ENCODE measurements at regions not wholly inside any gene's neighbourhood (a gene's known extent, or its start where the extent isn't known, plus 50 kb on each side); places are given as distances from the start of the nearest gene placed in this dataset.
"Not testable (repeated sequence)": the region's sequence is repeated elsewhere in the genome, so short reads cannot be mapped to it uniquely, and the experiment has no call there.

DNA sequence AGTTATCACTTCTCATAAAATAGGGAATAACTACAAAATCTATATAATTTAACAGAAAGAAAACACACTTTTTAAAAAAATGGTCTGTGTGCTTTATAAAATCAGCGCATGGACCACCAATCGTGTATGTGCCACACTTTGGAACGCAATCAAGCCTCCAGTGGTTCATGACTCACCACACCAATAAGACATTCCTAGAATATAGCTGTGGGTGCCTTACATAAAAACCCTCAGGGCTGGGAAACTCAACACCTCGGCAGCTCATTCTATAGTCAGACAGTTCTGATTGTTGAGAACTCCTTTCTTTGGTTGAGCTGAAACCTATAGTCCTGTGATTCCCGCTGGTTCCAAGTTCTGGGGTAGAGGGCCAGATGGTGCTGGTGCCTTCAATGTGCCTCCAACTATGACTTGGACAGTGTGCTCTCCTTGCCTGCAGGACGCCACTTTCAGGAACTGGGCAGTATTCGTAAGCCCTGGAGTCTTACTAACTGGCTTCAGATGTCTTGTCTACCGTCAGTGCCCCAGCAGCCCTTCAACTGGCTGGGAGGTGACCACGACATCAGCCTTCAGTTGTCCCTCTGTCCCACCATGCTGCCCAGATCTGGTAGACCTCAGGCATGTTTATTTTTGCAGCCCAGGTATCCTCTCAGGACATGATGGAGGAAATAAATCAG lies 135.7 kb upstream of the GDF10 start:
- Histone ChIP-seq H3K36me3 (ENCODE audit: insufficient read depth, low read length) (no peaks in the 10 kb centered on the region), H3K4me1 (ENCODE audit: insufficient read depth, low read length) (peaks cover 30% of the 10 kb centered on the region), H3K9me3 (ENCODE audit: low read length) (no peaks in the 10 kb centered on the region), H3K27ac (ENCODE audit: low read depth, low read length) (no peak overlapping the region), H3K27me3 (ENCODE audit: control insufficient read depth in 1 of 2, insufficient read depth in 2 of 2, low read length in 2 of 2) (no peaks in the 10 kb centered on the region), H3K4me3 (ENCODE audit: low read depth in 1 of 2, low read length in 2 of 2) (no peak overlapping the region), H3K9ac (ENCODE audit: low read length) (no peak overlapping the region)

DNA sequence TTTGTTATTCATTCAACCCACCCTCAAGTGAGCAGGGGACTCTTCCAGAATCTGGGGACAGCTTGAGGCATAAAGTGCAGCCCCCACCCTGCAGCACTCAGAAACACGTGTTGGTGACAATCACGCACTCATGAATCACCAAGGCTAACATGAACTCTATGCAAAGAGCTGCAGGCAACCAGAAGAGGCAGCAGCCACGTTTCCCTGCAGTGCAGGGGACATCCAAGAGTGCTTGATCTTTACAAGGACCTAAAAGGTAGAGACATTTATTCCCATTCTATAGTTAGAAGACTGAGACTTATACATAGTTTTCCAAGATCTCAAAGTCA lies 135.2 kb upstream of the GDF10 start:
- no peak overlapping the region for H3K27ac ChIP-seq (ENCODE audit: low read depth, low read length)
- H3K4me3 ChIP-seq (ENCODE audit: low read depth in 1 of 2, low read length in 2 of 2) = no peak overlapping the region
- no peaks in the 10 kb centered on the region for H3K9me3 ChIP-seq (ENCODE audit: low read length)
- no peaks in the 10 kb centered on the region for H3K27me3 ChIP-seq (ENCODE audit: control insufficient read depth in 1 of 2, insufficient read depth in 2 of 2, low read length in 2 of 2)
- no peak overlapping the region for H3K9ac ChIP-seq (ENCODE audit: low read length)
- H3K36me3 ChIP-seq (ENCODE audit: insufficient read depth, low read length) = no peaks in the 10 kb centered on the region
- peaks cover 30% of the 10 kb centered on the region for H3K4me1 ChIP-seq (ENCODE audit: insufficient read depth, low read length)

DNA sequence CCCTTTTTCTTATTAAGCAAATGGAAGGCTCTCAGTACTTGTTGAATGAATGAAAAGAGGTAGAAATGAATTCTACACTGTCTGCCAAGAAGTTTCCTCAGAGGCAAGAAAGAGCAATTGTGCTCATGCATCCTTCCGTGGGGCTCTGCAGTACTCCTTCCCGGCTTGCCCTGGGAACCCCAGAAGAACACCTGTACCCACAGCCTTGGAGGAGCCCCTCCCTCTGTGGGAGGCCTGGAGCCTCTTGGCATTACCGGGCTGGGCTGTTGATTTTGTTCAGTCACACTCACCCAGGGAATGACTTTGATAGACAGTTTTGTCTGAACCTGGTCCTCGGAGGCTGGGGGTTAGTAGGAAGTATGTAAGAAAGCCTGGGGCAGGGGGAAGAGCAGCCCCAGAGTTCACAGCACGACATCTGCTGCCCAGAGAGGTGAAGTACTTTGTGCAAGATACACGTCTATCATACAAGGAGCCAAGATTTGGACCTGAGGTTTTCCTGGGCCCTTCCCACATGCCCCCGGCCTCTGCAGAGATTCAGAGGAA lies 134.8 kb upstream of the GDF10 start:
- Histone ChIP-seq H3K27me3 (ENCODE audit: control insufficient read depth in 1 of 2, insufficient read depth in 2 of 2, low read length in 2 of 2) (no peaks in the 10 kb centered on the region), H3K9me3 (ENCODE audit: low read length) (no peaks in the 10 kb centered on the region), H3K4me1 (ENCODE audit: insufficient read depth, low read length) (peaks cover 28% of the 10 kb centered on the region), H3K9ac (ENCODE audit: low read length) (no peak overlapping the region), H3K27ac (ENCODE audit: low read depth, low read length) (no peak overlapping the region), H3K36me3 (ENCODE audit: insufficient read depth, low read length) (no peaks in the 10 kb centered on the region), H3K4me3 (ENCODE audit: low read depth in 1 of 2, low read length in 2 of 2) (peak overlapping the region in 1 of 2 donors; percentile 44)

DNA sequence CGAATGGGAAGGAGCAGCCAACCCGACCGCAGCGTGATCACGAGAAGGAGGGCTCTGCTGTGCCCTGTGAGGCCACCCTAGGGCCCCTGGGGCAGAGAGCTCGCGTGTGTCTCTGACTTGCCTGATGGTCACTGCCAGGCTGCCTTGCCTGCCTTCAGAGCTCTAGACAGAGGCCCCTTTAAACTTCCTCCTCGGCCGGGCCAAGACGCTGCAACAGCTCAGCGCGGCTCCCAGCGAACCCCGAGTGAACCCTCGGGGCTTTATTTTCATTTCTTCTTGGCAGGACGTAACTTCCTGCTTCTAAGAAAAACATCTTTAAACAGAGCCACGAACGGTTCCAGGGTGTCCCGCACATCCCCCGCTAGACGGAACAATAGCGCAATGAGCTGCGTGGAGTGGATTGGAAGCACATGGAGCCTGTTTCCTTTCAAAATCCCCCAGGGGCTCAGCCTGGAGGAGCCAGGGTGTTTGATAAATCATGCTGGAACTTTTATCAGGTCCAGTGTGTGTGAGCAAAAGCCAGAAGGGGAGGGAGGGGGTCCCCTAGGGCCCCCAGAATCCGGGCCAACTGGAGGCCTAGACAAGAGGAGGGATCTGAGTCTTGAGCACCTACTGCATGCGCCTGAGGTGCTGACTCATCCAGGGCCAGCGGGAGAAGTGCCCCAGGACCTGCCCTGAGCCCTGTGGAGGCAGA lies 134.1 kb upstream of the GDF10 start:
- peak overlapping the region in 1 of 2 donors; percentile 44 for H3K4me3 ChIP-seq (ENCODE audit: low read depth in 1 of 2, low read length in 2 of 2)
- peaks cover 21% of the 10 kb centered on the region for H3K4me1 ChIP-seq (ENCODE audit: insufficient read depth, low read length)
- no peaks in the 10 kb centered on the region for H3K36me3 ChIP-seq (ENCODE audit: insufficient read depth, low read length)
- no peaks in the 10 kb centered on the region for H3K27me3 ChIP-seq (ENCODE audit: control insufficient read depth in 1 of 2, insufficient read depth in 2 of 2, low read length in 2 of 2)
- peak overlapping the region; percentile 42 for H3K27ac ChIP-seq (ENCODE audit: low read depth, low read length)
- no peak overlapping the region for H3K9ac ChIP-seq (ENCODE audit: low read length)
- no peaks in the 10 kb centered on the region for H3K9me3 ChIP-seq (ENCODE audit: low read length)

DNA sequence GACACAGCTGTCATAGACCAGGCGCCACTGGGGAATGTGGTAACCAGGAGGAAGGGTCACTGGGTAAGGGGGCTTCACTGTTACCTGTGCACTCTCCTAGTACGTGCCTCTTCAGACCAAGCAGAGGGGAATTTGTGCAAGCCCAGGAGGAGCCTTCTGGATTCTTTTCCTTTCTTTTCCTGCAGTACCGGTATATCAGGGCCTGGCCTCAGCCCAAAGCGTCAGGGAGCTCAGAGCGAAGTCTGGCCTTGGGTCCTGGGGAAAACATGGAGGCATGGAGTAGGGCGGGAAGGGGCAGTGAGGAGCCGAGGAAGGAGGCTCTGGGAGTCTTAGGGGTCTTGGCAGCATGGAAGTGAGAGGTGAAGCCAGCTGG lies 133.6 kb upstream of the GDF10 start:
- Histone ChIP-seq H3K4me3 (ENCODE audit: low read depth in 1 of 2, low read length in 2 of 2) (peak overlapping the region in 1 of 2 donors; percentile 44), H3K4me1 (ENCODE audit: insufficient read depth, low read length) (peaks cover 21% of the 10 kb centered on the region), H3K27ac (ENCODE audit: low read depth, low read length) (peak overlapping the region; percentile 42), H3K36me3 (ENCODE audit: insufficient read depth, low read length) (no peaks in the 10 kb centered on the region), H3K9ac (ENCODE audit: low read length) (no peak overlapping the region), H3K9me3 (ENCODE audit: low read length) (no peaks in the 10 kb centered on the region), H3K27me3 (ENCODE audit: control insufficient read depth in 1 of 2, insufficient read depth in 2 of 2, low read length in 2 of 2) (no peaks in the 10 kb centered on the region)

DNA sequence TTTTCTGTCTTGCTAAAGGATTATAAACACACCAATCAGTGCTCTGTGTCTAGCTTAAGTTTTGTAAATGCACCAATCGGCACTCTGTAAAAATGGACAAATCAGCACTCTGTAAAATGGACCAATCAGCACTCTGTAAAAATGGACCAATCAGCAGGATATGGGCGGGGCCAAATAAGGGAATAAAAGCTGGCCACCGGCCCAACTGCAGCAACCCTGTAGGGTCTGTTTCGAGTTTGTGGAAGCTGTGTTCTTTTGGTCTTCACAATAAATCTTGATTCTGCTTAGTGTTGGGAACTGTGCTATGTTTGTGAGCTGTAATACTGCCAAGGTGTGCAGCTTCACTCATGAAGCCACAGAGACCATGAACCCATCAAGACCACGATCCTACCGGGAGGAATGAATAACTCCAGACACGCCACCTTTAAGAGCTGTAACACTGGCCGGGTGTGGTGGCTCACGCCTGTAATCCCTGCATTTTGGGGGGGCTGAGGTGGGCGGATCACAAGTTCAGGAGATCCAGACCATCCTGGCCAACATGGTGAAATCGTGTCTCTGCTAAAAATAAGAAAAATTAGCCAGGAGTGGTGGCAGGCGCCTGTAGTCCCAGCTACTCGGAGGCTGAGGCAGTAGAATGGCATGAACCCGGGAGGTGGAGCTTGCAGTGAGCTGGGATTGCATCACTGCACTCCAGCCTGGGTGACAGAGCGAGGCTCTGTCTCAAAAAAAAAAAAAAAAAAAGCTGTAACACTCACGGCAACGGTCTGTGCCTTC lies 133.0 kb upstream of the GDF10 start:
- peaks cover 21% of the 10 kb centered on the region for H3K4me1 ChIP-seq (ENCODE audit: insufficient read depth, low read length)
- not testable (repeated sequence) for H3K4me3 ChIP-seq (ENCODE audit: low read depth in 1 of 2, low read length in 2 of 2); H3K27me3 ChIP-seq (ENCODE audit: control insufficient read depth in 1 of 2, insufficient read depth in 2 of 2, low read length in 2 of 2); H3K9me3 ChIP-seq (ENCODE audit: low read length); H3K9ac ChIP-seq (ENCODE audit: low read length); H3K27ac ChIP-seq (ENCODE audit: low read depth, low read length); H3K36me3 ChIP-seq (ENCODE audit: insufficient read depth, low read length)

DNA sequence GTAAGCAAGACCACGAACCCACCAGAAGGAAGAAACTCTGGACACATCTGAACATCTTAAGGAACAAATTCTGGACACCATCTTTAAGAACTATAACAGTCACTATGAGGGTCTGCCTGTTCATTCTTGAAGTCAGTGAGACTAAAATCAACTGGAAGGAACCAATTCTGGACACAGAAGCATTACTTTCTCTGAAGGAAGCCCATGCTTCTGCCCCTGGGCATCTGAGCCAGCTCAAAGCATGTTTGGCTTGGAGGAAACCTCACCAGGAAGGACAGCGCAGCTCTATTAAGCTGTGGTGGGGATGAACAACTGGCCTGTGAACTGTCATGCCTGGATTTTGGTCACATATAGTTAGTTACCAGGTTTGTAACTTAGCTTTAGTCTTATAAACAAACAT lies 132.4 kb upstream of the GDF10 start:
- Histone ChIP-seq H3K9me3 (ENCODE audit: low read length) (no peaks in the 10 kb centered on the region), H3K4me3 (ENCODE audit: low read depth in 1 of 2, low read length in 2 of 2) (no peak overlapping the region), H3K9ac (ENCODE audit: low read length) (no peak overlapping the region), H3K4me1 (ENCODE audit: insufficient read depth, low read length) (peaks cover 21% of the 10 kb centered on the region), H3K36me3 (ENCODE audit: insufficient read depth, low read length) (no peaks in the 10 kb centered on the region), H3K27ac (ENCODE audit: low read depth, low read length) (no peak overlapping the region), H3K27me3 (ENCODE audit: control insufficient read depth in 1 of 2, insufficient read depth in 2 of 2, low read length in 2 of 2) (no peaks in the 10 kb centered on the region)

DNA sequence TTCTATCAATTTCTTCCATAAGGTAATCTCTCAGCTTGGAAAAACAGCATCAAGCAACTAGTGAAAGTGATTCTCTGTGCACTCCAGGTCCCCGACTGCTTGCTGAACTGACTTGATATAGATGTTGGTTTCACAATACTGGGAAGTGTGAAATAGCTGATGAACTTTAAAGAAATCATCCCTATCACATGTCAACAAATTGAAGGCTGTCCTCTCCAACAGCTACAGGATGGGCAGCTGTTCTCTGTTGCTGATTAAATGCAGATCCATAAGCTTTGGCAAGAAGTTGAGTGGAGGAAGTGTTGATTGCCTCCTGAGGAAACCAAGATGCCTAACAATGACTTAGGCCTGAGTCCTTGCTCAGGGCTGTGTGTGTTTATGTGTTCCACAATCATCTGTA lies 130.4 kb upstream of the GDF10 start:
- Histone ChIP-seq H3K4me3 (ENCODE audit: low read depth in 1 of 2, low read length in 2 of 2) (no peak overlapping the region), H3K27ac (ENCODE audit: low read depth, low read length) (no peak overlapping the region), H3K4me1 (ENCODE audit: insufficient read depth, low read length) (peaks cover 21% of the 10 kb centered on the region), H3K27me3 (ENCODE audit: control insufficient read depth in 1 of 2, insufficient read depth in 2 of 2, low read length in 2 of 2) (no peaks in the 10 kb centered on the region), H3K36me3 (ENCODE audit: insufficient read depth, low read length) (no peaks in the 10 kb centered on the region), H3K9ac (ENCODE audit: low read length) (no peak overlapping the region), H3K9me3 (ENCODE audit: low read length) (no peaks in the 10 kb centered on the region)

DNA sequence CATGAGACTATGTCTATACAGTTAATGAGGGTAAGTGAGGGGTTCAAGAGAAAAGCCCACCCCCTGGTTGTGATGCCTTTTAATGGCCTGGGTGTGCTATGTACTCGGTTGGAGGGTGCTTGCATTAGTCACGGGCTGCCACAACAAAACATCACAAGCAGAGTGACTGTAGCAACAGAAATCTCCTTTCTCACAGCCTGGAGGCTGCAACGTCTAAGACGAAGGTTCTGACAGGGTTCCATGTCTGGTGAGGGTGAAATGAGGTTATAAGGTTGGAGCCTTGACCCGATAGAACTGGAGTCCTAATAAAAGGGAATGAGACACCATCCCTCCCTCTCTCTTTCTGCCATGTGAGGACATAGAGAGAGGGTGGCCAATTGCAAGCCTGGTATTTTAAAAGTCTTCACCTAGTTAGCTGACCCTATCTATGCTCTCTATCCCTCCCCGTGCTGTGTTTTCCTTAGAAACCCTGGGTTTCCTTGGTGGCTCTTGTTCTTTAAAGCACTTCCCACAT lies 126.0 kb upstream of the GDF10 start:
- no peaks in the 10 kb centered on the region for H3K9me3 ChIP-seq (ENCODE audit: low read length)
- no peaks in the 10 kb centered on the region for H3K4me1 ChIP-seq (ENCODE audit: insufficient read depth, low read length)
- H3K27me3 ChIP-seq (ENCODE audit: control insufficient read depth in 1 of 2, insufficient read depth in 2 of 2, low read length in 2 of 2) = no peaks in the 10 kb centered on the region
- no peaks in the 10 kb centered on the region for H3K36me3 ChIP-seq (ENCODE audit: insufficient read depth, low read length)
- H3K27ac ChIP-seq (ENCODE audit: low read depth, low read length) = no peak overlapping the region
- no peak overlapping the region for H3K9ac ChIP-seq (ENCODE audit: low read length)
- H3K4me3 ChIP-seq (ENCODE audit: low read depth in 1 of 2, low read length in 2 of 2) = no peak overlapping the region

DNA sequence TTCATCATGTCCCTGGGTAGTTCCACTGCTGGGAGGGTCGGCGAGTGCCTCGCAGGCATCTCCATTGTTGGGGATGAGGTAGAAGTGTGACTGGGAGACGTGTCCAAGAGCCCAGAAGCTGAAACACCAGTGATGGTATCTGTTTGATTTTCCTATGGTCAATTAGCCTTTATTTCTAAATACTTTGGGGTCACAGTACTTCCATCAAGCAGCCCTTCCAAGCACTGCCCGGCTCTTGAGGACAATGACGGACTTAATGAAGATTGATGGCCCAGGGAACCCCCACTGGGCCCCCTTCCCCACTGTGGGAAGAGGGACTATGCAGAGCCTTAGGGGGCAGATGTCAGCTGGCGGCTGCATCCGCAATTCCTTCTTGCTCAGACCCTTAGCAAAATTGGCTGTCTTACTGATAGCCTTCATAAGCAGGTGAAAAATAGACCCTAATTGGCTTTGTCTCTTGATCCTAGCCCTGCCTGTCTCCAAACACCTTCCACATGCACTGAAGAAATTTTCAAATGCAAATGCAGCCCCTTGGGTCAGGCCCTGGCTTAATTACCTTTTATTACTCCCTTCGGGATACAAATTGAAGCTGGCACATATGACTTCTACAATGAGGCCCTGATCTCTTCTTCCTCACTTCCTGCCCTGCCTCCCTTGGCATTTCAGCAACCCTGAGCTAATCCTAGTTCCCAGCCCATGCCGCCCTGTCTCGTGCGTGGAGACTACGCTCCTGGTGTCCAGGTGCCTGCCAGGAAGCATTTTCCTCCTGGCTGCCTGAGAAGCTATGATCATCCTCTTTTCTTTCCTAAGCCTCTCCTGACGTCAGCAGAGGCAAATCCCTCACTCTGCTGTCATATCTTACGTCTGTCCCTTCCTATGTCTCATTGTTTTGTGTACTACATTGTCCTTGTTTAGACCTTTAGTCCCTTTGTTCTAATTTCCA lies 124.5 kb upstream of the GDF10 start:
- no peaks in the 10 kb centered on the region for H3K36me3 ChIP-seq (ENCODE audit: insufficient read depth, low read length)
- H3K27me3 ChIP-seq (ENCODE audit: control insufficient read depth in 1 of 2, insufficient read depth in 2 of 2, low read length in 2 of 2) = no peaks in the 10 kb centered on the region
- no peak overlapping the region for H3K27ac ChIP-seq (ENCODE audit: low read depth, low read length)
- no peaks in the 10 kb centered on the region for H3K9me3 ChIP-seq (ENCODE audit: low read length)
- no peak overlapping the region for H3K4me3 ChIP-seq (ENCODE audit: low read depth in 1 of 2, low read length in 2 of 2)
- no peaks in the 10 kb centered on the region for H3K4me1 ChIP-seq (ENCODE audit: insufficient read depth, low read length)
- H3K9ac ChIP-seq (ENCODE audit: low read length) = no peak overlapping the region
